Transverse colon (tissue), 4 donors: ENCODE measurements at regions not wholly inside any gene's neighbourhood (a gene's known extent, or its start where the extent isn't known, plus 50 kb on each side); places are given as distances from the start of the nearest gene placed in this dataset.
"Not testable (repeated sequence)": the region's sequence is repeated elsewhere in the genome, so short reads cannot be mapped to it uniquely, and the experiment has no call there.

Source experiments
- DNase-seq: peaks from one replicate; pipeline ENCODE4 v3.0.0-alpha.2; 2019
- H3K27ac ChIP-seq, 4 donors: fragments of 200-600 bp; sonication (generic); 2 replicates each; pipeline ENCODE4 v1.5.1; 2016 to 2018; ENCODE audit warnings: inconsistent platforms in 4 of 4
- H3K27me3 ChIP-seq: fragments of 200-600 bp; sonication (generic); 2 replicates; pipeline ENCODE4 v1.5.1; 2017; ENCODE audit warnings: inconsistent platforms
- H3K36me3 ChIP-seq, 4 donors: fragments of 200-600 bp; sonication (generic); 2 replicates each; pipeline ENCODE4 v1.5.1; 2017 to 2019; ENCODE audit warnings: inconsistent platforms in 4 of 4
- H3K4me1 ChIP-seq, 4 donors: fragments of 200-600 bp; sonication (generic); 2 replicates each; pipeline ENCODE4 v1.5.1; 2017 to 2020; ENCODE audit warnings: inconsistent platforms in 4 of 4
- H3K4me3 ChIP-seq, 4 donors: fragments of 200-600 bp; sonication (generic); 1 replicate in 1 of 4; 2 replicates in 3 of 4; pipeline versions ENCODE4 v1.5.1 to v1.6.1; 2017 to 2019; ENCODE audit warnings: inconsistent platforms in 4 of 4
- H3K9me3 ChIP-seq, 2 donors: fragments of 200-600 bp; sonication (generic); 2 replicates each; pipeline ENCODE4 v1.5.1; 2017 to 2019; ENCODE audit warnings: inconsistent platforms in 2 of 2
- CTCF ChIP-seq, 5 experiments: fragments of 200-600 bp in 3 of 5; fragments of 450-650 bp in 2 of 5; sonication (generic) in 3 of 5; IDR thresholded peaks; 1 replicate in 2 of 5; 2 replicates in 3 of 5; pipeline ENCODE4 v1.5.1; 2016 to 2017; ENCODE audit warnings: antibody characterized with exemption in 5 of 5, inconsistent platforms in 3 of 5, mild to moderate bottlenecking in 2 of 5, moderate library complexity in 1 of 5
- EP300 ChIP-seq: sonication (generic); formaldehyde crosslinking; IDR thresholded peaks from one replicate; pipeline ENCODE4 v1.6.1; 2017; ENCODE audit warnings: antibody characterized with exemption, low read depth
- POLR2A ChIP-seq: fragments of 450-650 bp; IDR thresholded peaks from one replicate; pipeline ENCODE4 v1.6.1; 2016; ENCODE audit warnings: antibody characterized with exemption, mild to moderate bottlenecking, moderate library complexity
- POLR2AphosphoS5 ChIP-seq, 3 donors: sonication (generic); formaldehyde crosslinking; IDR thresholded peaks; one replicate each; pipeline ENCODE4 v1.6.1; 2016; ENCODE audit warnings: antibody characterized with exemption in 3 of 3
- WGBS, 2 donors: methylation state at CpG; one replicate each; pipeline ENCODE4 v1.1.5; 2018; ENCODE audit warnings: low coverage in 1 of 2; 5-methylcytosine and 5-hydroxymethylcytosine counted together
- in situ Hi-C, 4 donors: fragments of 200-750 bp; cut with MboI; loops; one replicate each; pipeline versions ENCODE4 v1.15.0 to v1.15.1; 2017; ENCODE audit warnings: low sequenced_read_pairs in 3 of 4, low pct_ligation_motif_present in 1 of 4, low pct_unique_long_range_greater_than_20kb in 1 of 4
- intact Hi-C: fragments of 100-400 bp; cut with DNase I; formaldehyde crosslinking; loops from one replicate; pipeline ENCODE4 v1.15.1; 2023; ENCODE audit warnings: low total_unique reads

- TF ChIP-seq EP300 (no peak), POLR2A (no peak), CTCF (IDR thresholded peaks at IDR 0.05) (no peak), POLR2AphosphoS5 (IDR thresholded peaks at IDR 0.05) (no peak)
- Histone ChIP-seq H3K4me1 (peaks cover 0 to 17% (median 16%) of the 10 kb centered on the region in 4 donors), H3K36me3 (no peaks in the 10 kb centered on the region), H3K9me3 (no peaks in the 10 kb centered on the region), H3K4me3 (no peak overlapping the region), H3K27ac (no peak overlapping the region), H3K27me3 (no peaks in the 10 kb centered on the region)
- intact Hi-C loops (no loop called here), in situ Hi-C loops (no loop called here)
- 60 to 63% methylated on average over 4 of the region's 4 CpGs for WGBS, 2 donors
- no peak for DNase-seq
Observed at GRCh38 chr20:53888510-53888909, 181.9 kb downstream of the BCAS1 start.

- no peaks in the 10 kb centered on the region for H3K36me3 ChIP-seq
- intact Hi-C loops = no loop called here
- H3K4me3 ChIP-seq = no peak overlapping the region
- H3K4me1 ChIP-seq = peaks cover 0 to 17% (median 16%) of the 10 kb centered on the region in 4 donors
- TF ChIP-seq CTCF (IDR thresholded peaks at IDR 0.05) (no peak), POLR2A (no peak), POLR2AphosphoS5 (IDR thresholded peaks at IDR 0.05) (no peak), EP300 (no peak)
- H3K27ac ChIP-seq = no peak overlapping the region
- H3K27me3 ChIP-seq = no peaks in the 10 kb centered on the region
- no peak for DNase-seq
- in situ Hi-C loops = no loop called here
- H3K9me3 ChIP-seq = no peaks in the 10 kb centered on the region
- 96 to 100% methylated on average over 2 to 10 of the region's 10 CpGs for WGBS, 2 donors
Observed at GRCh38 chr20:53887973-53888372, 182.4 kb downstream of the BCAS1 start.

- TF ChIP-seq POLR2AphosphoS5 (IDR thresholded peaks at IDR 0.05) = no peak
- TF ChIP-seq POLR2A = no peak
- no peak for TF ChIP-seq CTCF (IDR thresholded peaks at IDR 0.05)
- TF ChIP-seq EP300 = no peak
- Histone ChIP-seq H3K9me3 (no peaks in the 10 kb centered on the region), H3K4me1 (peaks cover 0 to 4% (median 1%) of the 10 kb centered on the region in 4 donors), H3K27ac (no peak overlapping the region), H3K36me3 (no peaks in the 10 kb centered on the region), H3K4me3 (no peak overlapping the region), H3K27me3 (no peaks in the 10 kb centered on the region)
- intact Hi-C loops (no loop called here), in situ Hi-C loops (no loop called here)
- WGBS, 2 donors = 74 to 79% methylated on average over 7 to 10 of the region's 10 CpGs
- DNase-seq = no peak
Observed at GRCh38 chr20:53884859-53885541, 185.4 kb downstream of the BCAS1 start.

- WGBS, 2 donors = 80 to 85% methylated on average over 5 of the region's 5 CpGs
- no peak overlapping the region for H3K4me3 ChIP-seq
- H3K27ac ChIP-seq = no peak overlapping the region
- in situ Hi-C loops = no loop called here
- intact Hi-C loops = no loop called here
- H3K27me3 ChIP-seq = no peaks in the 10 kb centered on the region
- no peaks in the 10 kb centered on the region for H3K36me3 ChIP-seq
- no peaks in the 10 kb centered on the region for H3K9me3 ChIP-seq
- TF ChIP-seq POLR2A (no peak), CTCF (IDR thresholded peaks at IDR 0.05) (no peak), EP300 (no peak), POLR2AphosphoS5 (IDR thresholded peaks at IDR 0.05) (no peak)
- peaks cover 0 to 13% (median 7%) of the 10 kb centered on the region in 4 donors for H3K4me1 ChIP-seq
- no peak for DNase-seq
Observed at GRCh38 chr20:53883098-53883911, 187.1 kb downstream of the BCAS1 start.

- in situ Hi-C loops, H3K9me3 ChIP-seq, H3K27ac ChIP-seq, H3K27me3 ChIP-seq, intact Hi-C loops, H3K4me3 ChIP-seq, DNase-seq, H3K36me3 ChIP-seq: not testable (repeated sequence)
- WGBS, 2 donors = 92 to 94% methylated on average over 5 of the region's 5 CpGs
- H3K4me1 ChIP-seq = peaks cover 0 to 15% (median 8%) of the 10 kb centered on the region in 4 donors
Observed at GRCh38 chr20:53882438-53882986, 187.9 kb downstream of the BCAS1 start.
